Ishikawa (cell line): ENCODE measurements at regions not wholly inside any gene's neighbourhood (a gene's known extent, or its start where the extent isn't known, plus 50 kb on each side); places are given as distances from the start of the nearest gene placed in this dataset.

Source experiments
- CEBPB ChIP-seq: IDR thresholded peaks from 2 replicates; pipeline ENCODE4 v1.6.1; 2012
- FOXM1 ChIP-seq: IDR thresholded peaks from 2 replicates; pipeline ENCODE4 v1.6.1; 2012; ENCODE audit warnings: low read depth, borderline replicate concordance
- TAF1 ChIP-seq: IDR thresholded peaks from 2 replicates; pipeline ENCODE4 v1.6.1; 2012; ENCODE audit warnings: low read depth, mild to moderate bottlenecking

GRCh38 chr10:120794390-120794789, 56.8 kb upstream of the WDR11 start:
- TF ChIP-seq CEBPB (no peak), TAF1 (no peak), FOXM1 (no peak)
